HepG2 (cell line): ENCODE measurements at regions not wholly inside any gene's neighbourhood (a gene's known extent, or its start where the extent isn't known, plus 50 kb on each side); places are given as distances from the start of the nearest gene placed in this dataset.

Experiments used
- CTCF ChIP-seq: sonication (generic); formaldehyde crosslinking; IDR thresholded peaks from 2 replicates; pipeline ENCODE4 v1.5.0; 2020; ENCODE audit warnings: mild to moderate bottlenecking, missing genetic modification reagents, moderate library complexity
- EP300 ChIP-seq, 3 experiments: sonication (generic) in 1 of 3; formaldehyde crosslinking in 1 of 3; IDR thresholded peaks; 2 replicates each; pipeline versions ENCODE4 v1.5.1 to v1.6.1; 2011 to 2020; ENCODE audit warnings: low read depth in 2 of 3, low read length in 2 of 3, borderline replicate concordance in 1 of 3, improper control_type of control experiment in 1 of 3, mild to moderate bottlenecking in 1 of 3, missing genetic modification reagents in 1 of 3, moderate library complexity in 1 of 3
- ERF ChIP-seq: IDR thresholded peaks from 2 replicates; pipeline ENCODE4 v1.6.1; 2018; ENCODE audit warnings: missing biosample characterization, missing genetic modification reagents
- GABPA ChIP-seq, 2 experiments: IDR thresholded peaks; 2 replicates each; pipeline ENCODE4 v1.6.1; 2011 to 2016; ENCODE audit warnings: low read depth in 2 of 2, low read length in 1 of 2, missing biosample characterization in 1 of 2, missing genetic modification characterization in 1 of 2
- MIER2 ChIP-seq: IDR thresholded peaks from 2 replicates; pipeline ENCODE4 v1.6.1; 2016; ENCODE audit warnings: missing biosample characterization, missing genetic modification reagents
- POLR2A ChIP-seq, 2 experiments: IDR thresholded peaks; 2 replicates each; pipeline ENCODE4 v1.6.1; 2011; ENCODE audit warnings: low read depth in 2 of 2, low read length in 2 of 2, mild to moderate bottlenecking in 1 of 2, moderate library complexity in 1 of 2; ENCODE audit not compliant: insufficient read depth in 1 of 2
- POLR2AphosphoS5 ChIP-seq: IDR thresholded peaks from 2 replicates; pipeline ENCODE4 v1.6.1; 2012; ENCODE audit warnings: low read depth, low read length
- SIN3A ChIP-seq: IDR thresholded peaks from 2 replicates; pipeline ENCODE4 v1.6.1; 2011; ENCODE audit warnings: low read depth, mild to moderate bottlenecking, control low read depth, low read length, borderline replicate concordance
- ZNF10 ChIP-seq: sonication (generic); formaldehyde crosslinking; IDR thresholded peaks from 2 replicates; pipeline ENCODE4 v1.4.0; 2020; ENCODE audit warnings: mild to moderate bottlenecking, low read depth, missing genetic modification reagents, borderline replicate concordance
- ZNF138 ChIP-seq: sonication (generic); formaldehyde crosslinking; IDR thresholded peaks from 2 replicates; pipeline ENCODE4 v1.5.0; 2020; ENCODE audit warnings: mild to moderate bottlenecking, low read depth, missing genetic modification reagents
- ZNF143 ChIP-seq: sonication (generic); formaldehyde crosslinking; IDR thresholded peaks from 2 replicates; pipeline ENCODE4 v1.4.0; 2020; ENCODE audit warnings: missing genetic modification reagents

GRCh38 chr14:81931828-81932227 is 398.2 kb upstream of the SEL1L start:
- TF ChIP-seq POLR2AphosphoS5 (no peak), ZNF10 (CRISPR knock-in tag) (no peak), GABPA (IDR thresholded peaks at IDR 0.05; ENCODE audit: low read depth, low read length) (no peak), GABPA (CRISPR knock-in tag; IDR thresholded peaks at IDR 0.05; ENCODE audit: low read depth) (no peak), EP300 (IDR thresholded peaks at IDR 0.05; ENCODE audit: low read depth in 2 of 2, low read length in 2 of 2) (no peak), EP300 (CRISPR knock-in tag; IDR thresholded peaks at IDR 0.05; ENCODE audit: borderline replicate concordance) (no peak), ZNF138 (no peak), CTCF (no peak), SIN3A (no peak), POLR2A (IDR thresholded peaks at IDR 0.05; ENCODE audit: insufficient read depth in 1 of 2, low read depth in 2 of 2, low read length in 2 of 2) (no peak), ZNF143 (CRISPR knock-in tag) (no peak), ERF (no peak), MIER2 (CRISPR knock-in tag) (no peak)
